H1 (cell line): ENCODE measurements at regions not wholly inside any gene's neighbourhood (a gene's known extent, or its start where the extent isn't known, plus 50 kb on each side); places are given as distances from the start of the nearest gene placed in this dataset.
"Not testable (repeated sequence)": the region's sequence is repeated elsewhere in the genome, so short reads cannot be mapped to it uniquely, and the experiment has no call there.

Source experiments
- CTCF ChIA-PET: fragments of 300-600 bp; sonication (Branson Sonifier 250); formaldehyde crosslinking; loops from one replicate; lab custom pipeline; 2021; ENCODE audit not compliant: partially characterized antibody; lab: Charles Lee
- POLR2A ChIA-PET: fragments of 300-600 bp; sonication (Branson Sonifier 250); formaldehyde crosslinking; loops from one replicate; lab custom pipeline; 2021; ENCODE audit warnings: inconsistent platforms; ENCODE audit not compliant: partially characterized antibody; lab: Charles Lee
- DNase-seq, 2 experiments: peaks; one replicate each; pipeline versions ENCODE4 v3.0.0 to v3.0.0-alpha.2; 2010 to 2022; ENCODE audit warnings: low spot score in 2 of 2, low read depth in 1 of 2, mixed read lengths in 1 of 2
- FAIRE-seq: peaks from 2 replicates; lab custom pipeline; 2011; peaks lifted over from hg19 to GRCh38; lab: Jason Lieb, UNC
- H2AFZ ChIP-seq: 2 replicates; pipeline ENCODE4 v1.8.1; 2012; ENCODE audit warnings: low read length, inconsistent platforms
- H2AK5ac ChIP-seq: 2 replicates; pipeline ENCODE4 v1.6.1; 2013; ENCODE audit warnings: low read depth, low read length
- H2BK120ac ChIP-seq: replicated peaks from 2 replicates; pipeline ENCODE3; 2013; ENCODE audit warnings: low read depth, low read length, inconsistent platforms
- H2BK12ac ChIP-seq: 2 replicates; pipeline ENCODE4 v1.6.1; 2013; ENCODE audit warnings: low read depth, low read length
- H2BK15ac ChIP-seq: 2 replicates; pipeline ENCODE4 v1.6.1; 2013; ENCODE audit warnings: low read length
- H2BK20ac ChIP-seq: 2 replicates; pipeline ENCODE4 v1.6.1; 2013; ENCODE audit warnings: low read length
- H2BK5ac ChIP-seq: 2 replicates; pipeline ENCODE4 v1.6.1; 2013; ENCODE audit warnings: low read depth, low read length
- H3K14ac ChIP-seq: 2 replicates; pipeline ENCODE4 v1.6.1; 2013; ENCODE audit warnings: inconsistent platforms; ENCODE audit not compliant: insufficient read length
- H3K18ac ChIP-seq: 2 replicates; pipeline ENCODE4 v1.6.1; 2013; ENCODE audit warnings: low read length; ENCODE audit errors: extremely low read depth
- H3K23ac ChIP-seq: 2 replicates; pipeline ENCODE4 v1.6.1; 2013; ENCODE audit warnings: inconsistent platforms; ENCODE audit not compliant: insufficient read length
- H3K23me2 ChIP-seq: 2 replicates; pipeline ENCODE4 v1.6.1; 2013; ENCODE audit warnings: low read depth, low read length
- H3K27ac ChIP-seq: 2 replicates; pipeline ENCODE4 v1.6.1; 2011; ENCODE audit warnings: low read depth, low read length, inconsistent platforms
- H3K27me3 ChIP-seq, 4 experiments: replicated peaks in 1 of 4; 1 replicate in 1 of 4; 2 replicates in 3 of 4; pipeline versions ENCODE4 v1.6.1 to v1.8.1; 2011 to 2013; ENCODE audit warnings: low read length in 3 of 4, mild to moderate bottlenecking in 3 of 4, inconsistent platforms in 2 of 4, mixed read lengths in 2 of 4, moderate library complexity in 1 of 4; ENCODE audit not compliant: control insufficient read depth in 3 of 4, insufficient read depth in 3 of 4; ENCODE audit errors: extremely low read depth in 1 of 4
- H3K36me3 ChIP-seq, 4 experiments: 2 replicates each; pipeline versions ENCODE4 v1.6.1 to v1.8.1; 2011 to 2013; ENCODE audit warnings: mild to moderate bottlenecking in 4 of 4, low read length in 3 of 4, moderate library complexity in 2 of 4, control low read depth in 1 of 4, inconsistent platforms in 1 of 4; ENCODE audit not compliant: insufficient read depth in 4 of 4, control insufficient read depth in 2 of 4
- H3K4ac ChIP-seq: replicated peaks from 2 replicates; pipeline ENCODE3; 2013; ENCODE audit warnings: low read length, low read depth, mixed read lengths, inconsistent platforms; ENCODE audit not compliant: insufficient read length
- H3K4me1 ChIP-seq, 4 experiments: replicated peaks in 1 of 4; 1 replicate in 1 of 4; 2 replicates in 3 of 4; pipeline versions ENCODE4 v1.6.1 to v1.8.1; 2011 to 2013; ENCODE audit warnings: low read length in 3 of 4, inconsistent platforms in 2 of 4, mixed read lengths in 1 of 4; ENCODE audit not compliant: insufficient read depth in 4 of 4, control insufficient read depth in 3 of 4
- H3K4me2 ChIP-seq, 2 experiments: 2 replicates each; pipeline versions ENCODE4 v1.6.1 to v1.8.1; 2011 to 2013; ENCODE audit warnings: low read depth in 2 of 2, low read length in 2 of 2, control low read depth in 1 of 2, inconsistent platforms in 1 of 2, mild to moderate bottlenecking in 1 of 2; ENCODE audit not compliant: insufficient read depth in 1 of 2
- H3K4me3 ChIP-seq, 4 experiments: fragments of 200-600, 300-600 bp in 1 of 4; sonication (generic), shearing (Covaris generic), sonication (Bioruptor Twin) in 1 of 4; 2 replicates each; pipeline versions ENCODE4 v1.5.1 to v1.8.1; 2011 to 2016; ENCODE audit warnings: low read length in 4 of 4, low read depth in 3 of 4, control low read depth in 2 of 4, inconsistent platforms in 2 of 4, mild to moderate bottlenecking in 2 of 4, mixed read lengths in 1 of 4, moderate library complexity in 1 of 4; ENCODE audit not compliant: insufficient read depth in 2 of 4; ENCODE audit errors: extremely low read depth in 1 of 4
- H3K56ac ChIP-seq: replicated peaks from 2 replicates; pipeline ENCODE3; 2013; ENCODE audit warnings: low read depth, mild to moderate bottlenecking, mixed read lengths, low read length, inconsistent platforms; ENCODE audit not compliant: insufficient read length
- H3K79me1 ChIP-seq: 2 replicates; pipeline ENCODE4 v1.6.1; 2013; ENCODE audit warnings: low read depth, low read length, control low read depth
- H3K79me2 ChIP-seq, 2 experiments: 2 replicates each; pipeline versions ENCODE4 v1.6.1 to v1.8.1; 2012 to 2013; ENCODE audit warnings: low read length in 2 of 2, mild to moderate bottlenecking in 2 of 2, inconsistent platforms in 1 of 2; ENCODE audit not compliant: insufficient read depth in 2 of 2, control insufficient read depth in 1 of 2
- H3K9ac ChIP-seq, 4 experiments: replicated peaks in 1 of 4; 1 replicate in 1 of 4; 2 replicates in 3 of 4; pipeline versions ENCODE4 v1.6.1 to v1.8.1; 2011 to 2013; ENCODE audit warnings: low read depth in 3 of 4, low read length in 3 of 4, control low read depth in 2 of 4, mild to moderate bottlenecking in 2 of 4, moderate library complexity in 2 of 4, inconsistent platforms in 1 of 4; ENCODE audit errors: extremely low read depth in 1 of 4
- H3K9me3 ChIP-seq, 2 experiments: 2 replicates each; pipeline versions ENCODE4 v1.6.1 to v1.8.1; 2012 to 2013; ENCODE audit warnings: mild to moderate bottlenecking in 2 of 2, moderate library complexity in 2 of 2, control low read depth in 1 of 2, inconsistent platforms in 1 of 2, low read depth in 1 of 2, low read length in 1 of 2, mixed read lengths in 1 of 2; ENCODE audit not compliant: insufficient read depth in 2 of 2
- H4K20me1 ChIP-seq, 2 experiments: replicated peaks in 1 of 2; 2 replicates each; pipeline versions ENCODE3 to v1.8.1; 2011 to 2013; ENCODE audit warnings: inconsistent platforms in 2 of 2, low read length in 2 of 2, mild to moderate bottlenecking in 1 of 2; ENCODE audit not compliant: insufficient read depth in 2 of 2, control insufficient read depth in 1 of 2
- H4K5ac ChIP-seq: 2 replicates; pipeline ENCODE4 v1.6.1; 2013; ENCODE audit warnings: low read length, low read depth, mixed read lengths, inconsistent platforms; ENCODE audit not compliant: insufficient read length
- H4K8ac ChIP-seq: 2 replicates; pipeline ENCODE4 v1.8.0; 2013; ENCODE audit warnings: mild to moderate bottlenecking, moderate library complexity, low read length, inconsistent platforms; ENCODE audit not compliant: insufficient read depth; ENCODE audit errors: extremely low read depth
- H4K91ac ChIP-seq: replicated peaks from 2 replicates; pipeline ENCODE3; 2013; ENCODE audit warnings: low read length, mixed read lengths, inconsistent platforms; ENCODE audit not compliant: insufficient read length
- WGBS, 2 experiments: shearing (Covaris generic) in 1 of 2; methylation state at CpG; one replicate each; pipeline versions ENCODE4 v1.1.6 to v1.1.7; 2013 to 2015; ENCODE audit warnings: low lambda C conversion rate in 2 of 2, mixed read lengths in 2 of 2, inconsistent platforms in 1 of 2, low coverage in 1 of 2, missing lambda C conversion rate in 1 of 2; ENCODE audit not compliant: insufficient replicate concordance in 2 of 2, insufficient coverage in 1 of 2, insufficient read length in 1 of 2; ENCODE audit errors: extremely low coverage in 1 of 2, missing lambda C conversion rate in 1 of 2; 5-methylcytosine and 5-hydroxymethylcytosine counted together

GRCh38 chrX:88007873-88008272, 490.3 kb downstream of the KLHL4 start:
- H2BK15ac ChIP-seq, H3K9ac ChIP-seq, H3K56ac ChIP-seq, DNase-seq, H3K36me3 ChIP-seq, FAIRE-seq, H2BK5ac ChIP-seq, H3K79me1 ChIP-seq, H3K14ac ChIP-seq, H3K79me2 ChIP-seq, H2BK12ac ChIP-seq, H4K8ac ChIP-seq, H3K23me2 ChIP-seq, H3K27me3 ChIP-seq, H3K27ac ChIP-seq, H4K91ac ChIP-seq, H3K4me3 ChIP-seq, H3K4me1 ChIP-seq, POLR2A ChIA-PET, H4K5ac ChIP-seq, H3K23ac ChIP-seq, H2BK120ac ChIP-seq, H2BK20ac ChIP-seq, H3K18ac ChIP-seq, H2AK5ac ChIP-seq, H2AFZ ChIP-seq, CTCF ChIA-PET, H3K9me3 ChIP-seq, H4K20me1 ChIP-seq, H3K4ac ChIP-seq, H3K4me2 ChIP-seq: not testable (repeated sequence)
- 96% methylated on average over 3 of the region's 3 CpGs; no CpG with 5 or more reads in 1 of the 2 experiments for WGBS, 2 experiments
